ENCODE measurements at regions not wholly inside any gene's neighbourhood (a gene's known extent, or its start where the extent isn't known, plus 50 kb on each side); places are given as distances from the start of the nearest gene placed in this dataset.

- WGBS, 2 experiments (ENCODE audit: extremely low coverage in 1 of 2, insufficient coverage in 1 of 2, insufficient read length in 1 of 2, insufficient replicate concordance in 2 of 2, low coverage in 1 of 2, low lambda C conversion rate in 2 of 2, missing lambda C conversion rate in 1 of 2) = 81% methylated on average over 2 of the region's 2 CpGs; no CpG with 5 or more reads in 1 of the 2 experiments
- H3K23ac ChIP-seq (ENCODE audit: insufficient read length) = no peak overlapping the region
- H3K4me1 ChIP-seq (replicated peaks in 1 of 4; ENCODE audit: control insufficient read depth in 3 of 4, insufficient read depth in 4 of 4, low read length in 3 of 4) = no peaks in the 10 kb centered on the region
- no peak overlapping the region for H4K91ac ChIP-seq (replicated peaks; ENCODE audit: insufficient read length, low read length)
- ChIA-PET CTCF (ENCODE audit: partially characterized antibody) (no interaction called here), POLR2A (ENCODE audit: partially characterized antibody) (no interaction called here)
- H2BK120ac ChIP-seq (replicated peaks; ENCODE audit: low read depth, low read length) = no peak overlapping the region
- H2BK5ac ChIP-seq (ENCODE audit: low read depth, low read length) = no peak overlapping the region
- H4K5ac ChIP-seq (ENCODE audit: insufficient read length, low read depth, low read length) = no peak overlapping the region
- H3K56ac ChIP-seq (replicated peaks; ENCODE audit: insufficient read length, low read depth, low read length) = no peak overlapping the region
- H2BK20ac ChIP-seq (ENCODE audit: low read length) = no peak overlapping the region
- H3K23me2 ChIP-seq (ENCODE audit: low read depth, low read length) = no peaks in the 10 kb centered on the region
- no peaks in the 10 kb centered on the region for H3K36me3 ChIP-seq (ENCODE audit: control insufficient read depth in 2 of 4, insufficient read depth in 4 of 4, low read length in 3 of 4)
- H3K14ac ChIP-seq (ENCODE audit: insufficient read length) = no peak overlapping the region
- H3K79me1 ChIP-seq (ENCODE audit: low read depth, low read length) = no peaks in the 10 kb centered on the region
- H3K4ac ChIP-seq (replicated peaks; ENCODE audit: insufficient read length, low read depth, low read length) = no peak overlapping the region
- no peak overlapping the region for H3K27ac ChIP-seq (ENCODE audit: low read depth, low read length)
- FAIRE-seq (no peak), DNase-seq (ENCODE audit: low read depth in 1 of 2, low spot score in 2 of 2) (no peak)
- H3K9ac ChIP-seq (replicated peaks in 1 of 4; ENCODE audit: extremely low read depth in 1 of 4, low read depth in 3 of 4, low read length in 3 of 4) = no peak overlapping the region
- H3K9me3 ChIP-seq (ENCODE audit: insufficient read depth in 2 of 2, low read depth in 1 of 2, low read length in 1 of 2) = no peaks in the 10 kb centered on the region
- no peak overlapping the region for H2BK12ac ChIP-seq (ENCODE audit: low read depth, low read length)
- no peak overlapping the region for H3K4me3 ChIP-seq (ENCODE audit: extremely low read depth in 1 of 4, insufficient read depth in 2 of 4, low read depth in 3 of 4, low read length in 4 of 4)
- H3K18ac ChIP-seq (ENCODE audit: extremely low read depth, low read length) = no peak overlapping the region
- H4K20me1 ChIP-seq (replicated peaks in 1 of 2; ENCODE audit: control insufficient read depth in 1 of 2, insufficient read depth in 2 of 2, low read length in 2 of 2) = no peaks in the 10 kb centered on the region
- no peak overlapping the region for H2AFZ ChIP-seq (ENCODE audit: low read length)
- H4K8ac ChIP-seq (ENCODE audit: extremely low read depth, insufficient read depth, low read length) = no peak overlapping the region
- no peak overlapping the region for H2BK15ac ChIP-seq (ENCODE audit: low read length)
- no peak overlapping the region for H3K4me2 ChIP-seq (ENCODE audit: insufficient read depth in 1 of 2, low read depth in 2 of 2, low read length in 2 of 2)
- no peaks in the 10 kb centered on the region for H3K79me2 ChIP-seq (ENCODE audit: control insufficient read depth in 1 of 2, insufficient read depth in 2 of 2, low read length in 2 of 2)
- H3K27me3 ChIP-seq (replicated peaks in 1 of 4; ENCODE audit: control insufficient read depth in 3 of 4, extremely low read depth in 1 of 4, insufficient read depth in 3 of 4, low read length in 3 of 4) = no peaks in the 10 kb centered on the region
- no peak overlapping the region for H2AK5ac ChIP-seq (ENCODE audit: low read depth, low read length)
- no peak for TF ChIP-seq KDM5A (IDR thresholded peaks at IDR 0.05; ENCODE audit: low read length)
- no peak for TF ChIP-seq NANOG (IDR thresholded peaks at IDR 0.05; ENCODE audit: insufficient read depth, low read depth, low read length, poor library complexity, severe bottlenecking)
- no peak for TF ChIP-seq CHD1 (IDR thresholded peaks at IDR 0.05; ENCODE audit: low read depth, low read length)
- no peak for TF ChIP-seq EZH2 (IDR thresholded peaks at IDR 0.05; ENCODE audit: low read depth, low read length, severe bottlenecking)
- no peak for TF ChIP-seq RAD21 (IDR thresholded peaks at IDR 0.05 in 1 of 2, conservative IDR thresholded peaks at IDR 0.05 in 1 of 2; ENCODE audit: low read depth in 2 of 2, low read length in 2 of 2)
- no peak for TF ChIP-seq EGR1 (IDR thresholded peaks at IDR 0.05; ENCODE audit: borderline replicate concordance, low read depth, low read length)
- no peak for TF ChIP-seq SIN3A (conservative IDR thresholded peaks at IDR 0.05 in 1 of 2, IDR thresholded peaks at IDR 0.05 in 1 of 2; ENCODE audit: low read depth in 1 of 2, low read length in 2 of 2)
- TF ChIP-seq SIRT6 (IDR thresholded peaks at IDR 0.05; ENCODE audit: low read length) = no peak
- no peak for TF ChIP-seq CHD2 (IDR thresholded peaks at IDR 0.05; ENCODE audit: low read length)
- no peak for TF ChIP-seq BRCA1 (IDR thresholded peaks at IDR 0.05; ENCODE audit: low read depth, low read length)
- no peak for TF ChIP-seq GABPA (IDR thresholded peaks at IDR 0.05; ENCODE audit: borderline replicate concordance, insufficient read depth, low read length)
- no peak for TF ChIP-seq POLR2AphosphoS5 (IDR thresholded peaks at IDR 0.05; ENCODE audit: low read depth, low read length)
- no peak for TF ChIP-seq KDM4A (IDR thresholded peaks at IDR 0.05; ENCODE audit: low read depth, low read length, severe bottlenecking)
These were observed 187.7 kb downstream of the CHRM3 start for GRCh38 chr1:239574112-239574511.

Measured in H1 (cell line).